ENCODE measurements at regions not wholly inside any gene's neighbourhood (a gene's known extent, or its start where the extent isn't known, plus 50 kb on each side); places are given as distances from the start of the nearest gene placed in this dataset.
"Not testable (repeated sequence)": the region's sequence is repeated elsewhere in the genome, so short reads cannot be mapped to it uniquely, and the experiment has no call there.

DNA sequence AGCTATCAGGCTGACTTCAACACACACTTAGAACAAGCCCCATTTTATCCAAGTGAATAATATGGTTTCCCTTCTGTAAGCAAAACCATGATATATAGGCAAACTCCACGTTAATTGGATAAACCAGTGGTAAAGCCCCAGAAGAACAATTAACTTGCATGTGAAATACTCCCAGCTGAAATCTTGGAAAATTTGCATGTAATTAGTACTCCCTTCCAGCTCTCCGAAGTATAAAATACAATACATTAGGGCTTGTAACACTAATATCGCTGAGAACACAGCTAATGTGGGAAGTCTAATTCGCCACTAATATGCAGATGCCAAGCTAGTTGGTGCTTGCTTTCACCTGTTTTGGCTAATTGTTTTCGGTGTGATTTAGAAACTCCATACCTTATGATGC lies 859.0 kb upstream of the AUTS2 start:
- DNase-seq (ENCODE audit: low spot score): no peak

DNA sequence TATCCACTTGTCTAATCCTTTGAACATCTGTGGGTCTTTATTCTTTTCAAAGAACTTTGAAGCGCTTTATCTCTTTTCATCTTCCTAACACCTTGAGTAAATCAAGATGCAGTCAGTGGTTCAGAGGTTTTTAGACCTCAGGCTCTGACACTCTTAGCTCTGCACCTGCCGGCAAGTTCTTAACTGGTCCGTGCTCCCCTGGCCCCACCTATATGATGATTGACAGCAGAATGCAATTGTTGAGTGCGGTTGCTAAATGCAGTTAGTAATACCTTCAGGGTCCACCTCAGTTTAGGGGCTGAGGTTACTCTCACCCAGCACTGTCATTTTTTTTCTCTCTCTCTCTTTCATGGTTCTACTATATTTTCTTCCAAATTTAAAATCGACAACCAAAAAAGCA lies 854.2 kb upstream of the AUTS2 start:
- DNase-seq (ENCODE audit: low spot score): no peak

DNA sequence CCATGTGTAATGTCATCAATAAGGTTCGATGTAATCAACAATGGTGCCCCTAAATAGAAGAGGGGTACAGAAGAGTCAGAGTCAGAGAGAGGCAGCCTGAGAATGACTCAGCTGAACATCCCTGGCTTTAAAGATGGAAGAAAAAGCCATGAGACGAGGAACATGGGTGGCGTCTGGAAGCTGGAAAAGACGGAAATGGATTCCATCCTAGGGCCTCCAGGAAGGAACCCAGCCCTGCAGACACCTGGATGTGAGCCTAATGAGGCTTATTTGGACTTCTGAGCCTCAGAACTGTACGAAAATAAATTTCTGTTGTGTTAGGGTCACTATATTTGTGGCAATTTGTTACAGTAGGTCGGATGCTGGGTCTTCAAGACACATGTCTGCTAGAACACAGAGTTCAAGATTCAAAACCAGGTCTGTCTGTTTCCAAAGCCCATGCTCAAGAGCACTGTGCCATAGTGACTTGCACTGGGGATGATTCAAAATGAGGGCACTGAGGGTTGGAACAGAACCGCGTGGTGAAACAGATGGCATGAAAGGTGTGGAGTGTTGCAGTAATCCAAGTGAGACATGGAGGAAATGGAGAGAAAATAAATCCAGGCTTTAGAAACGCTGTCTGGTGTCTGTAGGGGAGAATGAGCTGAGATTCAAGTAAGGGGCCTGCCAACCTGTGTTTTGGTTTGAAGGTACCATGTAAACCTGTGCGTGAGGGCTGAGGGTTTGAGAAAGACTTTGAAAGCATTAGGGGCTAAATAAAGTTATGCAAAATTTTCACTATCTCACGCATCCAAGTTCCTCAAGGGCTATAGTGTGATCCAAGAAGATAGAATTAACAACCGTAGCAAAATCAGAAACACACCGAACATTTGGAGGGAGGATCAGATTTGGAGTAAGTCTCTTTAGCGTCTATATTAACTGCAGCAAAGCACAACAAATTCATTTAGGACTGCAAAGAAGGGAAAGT lies 849.1 kb upstream of the AUTS2 start:
- no peak for DNase-seq (ENCODE audit: low spot score)

DNA sequence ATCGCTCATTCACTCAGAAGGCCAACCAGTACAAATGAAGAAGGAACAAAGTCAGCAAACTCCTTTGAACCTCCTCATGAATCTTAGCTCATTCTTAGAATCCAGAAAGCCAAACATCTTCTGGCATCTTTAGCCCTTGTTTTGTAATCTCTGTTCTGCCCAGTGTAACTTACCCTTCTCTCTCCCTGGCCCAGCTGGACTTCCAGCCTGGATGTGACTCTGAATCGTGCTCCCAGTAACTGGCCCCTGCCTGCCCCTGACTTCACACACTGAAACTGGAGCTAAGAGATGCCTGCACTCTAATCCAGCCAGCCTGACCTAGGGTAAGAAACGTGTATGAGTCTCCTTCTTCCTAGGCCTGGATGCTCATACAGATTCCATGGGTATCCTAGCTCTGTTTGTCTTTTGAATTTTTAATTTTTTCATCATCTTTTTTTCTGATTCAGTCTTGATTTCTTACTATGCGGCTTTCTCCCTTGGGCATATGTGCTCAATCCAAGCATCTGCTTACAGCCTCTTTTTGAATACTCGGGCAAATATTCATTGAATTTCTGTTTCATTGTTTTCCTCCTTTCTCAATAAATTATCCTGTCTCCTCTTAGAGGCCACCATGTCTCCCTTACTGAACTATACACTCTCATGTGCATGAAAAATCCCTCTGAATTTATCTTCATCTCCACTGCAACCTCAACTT lies 845.6 kb upstream of the AUTS2 start:
- no peak for DNase-seq (ENCODE audit: low spot score)

DNA sequence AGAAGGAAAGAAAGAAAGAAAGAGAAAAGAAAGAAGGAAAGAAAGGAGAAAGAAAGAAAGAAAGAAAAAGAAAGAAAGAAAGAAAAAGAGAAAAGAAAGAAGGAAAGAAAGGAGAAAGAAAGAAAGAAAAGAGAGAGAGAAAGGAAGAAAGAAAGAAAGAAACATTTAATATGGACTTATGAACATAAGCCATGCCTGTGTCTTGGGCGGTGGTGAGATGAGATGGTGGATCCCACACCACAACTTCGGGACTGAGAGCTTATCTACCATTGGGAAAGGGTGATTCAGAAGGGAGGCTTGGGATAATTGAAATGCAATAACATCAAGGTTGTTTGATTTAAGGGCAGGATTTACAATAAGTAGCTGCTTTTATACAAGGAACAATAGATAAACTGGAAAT lies 843.9 kb upstream of the AUTS2 start:
- no peak for DNase-seq (ENCODE audit: low spot score)

DNA sequence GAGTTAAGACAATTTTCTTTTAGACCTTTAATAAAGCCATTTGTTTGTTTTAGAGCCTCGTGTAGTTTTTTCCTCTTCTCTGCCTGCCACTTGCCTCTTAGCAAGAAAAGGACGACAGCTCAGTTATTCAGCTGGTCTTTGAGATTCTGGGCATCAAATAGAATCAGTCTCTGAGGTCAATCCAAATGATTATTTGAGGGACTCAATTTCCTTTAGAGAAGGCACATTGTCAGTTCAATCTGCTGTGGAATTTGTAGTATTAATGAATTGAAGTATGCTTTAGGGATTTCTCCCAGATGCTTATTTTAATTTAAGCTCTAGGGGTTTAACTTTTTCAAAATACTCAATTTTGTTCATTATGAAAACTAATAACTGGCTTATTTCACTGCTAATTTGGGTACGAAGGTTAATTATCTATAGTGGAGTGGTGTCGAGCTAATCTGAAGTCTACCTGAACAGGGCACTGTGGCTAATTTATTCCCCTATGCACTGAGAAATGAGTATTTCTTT lies 841.2 kb upstream of the AUTS2 start:
- DNase-seq (ENCODE audit: low spot score): no peak

DNA sequence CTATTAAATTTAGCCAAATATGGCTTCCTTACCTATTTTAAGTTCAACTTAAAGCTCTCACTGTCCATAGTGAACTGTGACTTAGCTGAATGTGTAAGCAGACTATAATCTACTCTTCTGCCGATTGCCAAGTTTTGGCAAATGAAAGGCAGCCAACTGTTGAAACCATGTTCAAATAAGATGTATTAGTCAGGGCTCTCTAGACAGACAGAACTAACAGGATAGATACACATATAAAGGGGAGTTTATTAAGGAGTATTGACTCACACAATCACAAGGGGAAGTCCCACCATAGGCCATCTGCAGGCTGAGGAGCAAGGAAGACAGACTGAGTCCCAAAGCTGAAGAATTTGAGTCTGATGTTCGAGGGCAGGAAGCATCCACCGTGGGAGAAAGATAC lies 837.7 kb upstream of the AUTS2 start:
- no peak for DNase-seq (ENCODE audit: low spot score)

DNA sequence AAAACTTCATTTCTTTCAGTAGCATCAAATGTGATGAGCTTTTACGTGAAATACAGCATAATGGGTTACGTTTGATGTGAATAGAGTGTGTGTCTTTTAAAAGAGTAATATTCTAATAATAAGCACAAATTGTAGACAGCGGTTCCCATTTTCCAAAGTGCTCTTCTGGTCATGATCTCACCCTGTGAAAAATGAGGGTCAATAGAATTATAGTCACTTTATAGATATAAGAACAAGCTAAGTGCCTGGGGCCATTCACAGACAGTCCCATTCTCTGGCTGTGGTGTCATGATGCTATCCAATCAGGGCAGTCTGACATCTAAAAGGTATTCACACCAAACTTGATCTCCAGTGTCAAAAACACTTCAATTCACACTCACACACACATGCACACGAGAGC lies 830.8 kb upstream of the AUTS2 start:
- DNase-seq (ENCODE audit: low spot score): no peak

DNA sequence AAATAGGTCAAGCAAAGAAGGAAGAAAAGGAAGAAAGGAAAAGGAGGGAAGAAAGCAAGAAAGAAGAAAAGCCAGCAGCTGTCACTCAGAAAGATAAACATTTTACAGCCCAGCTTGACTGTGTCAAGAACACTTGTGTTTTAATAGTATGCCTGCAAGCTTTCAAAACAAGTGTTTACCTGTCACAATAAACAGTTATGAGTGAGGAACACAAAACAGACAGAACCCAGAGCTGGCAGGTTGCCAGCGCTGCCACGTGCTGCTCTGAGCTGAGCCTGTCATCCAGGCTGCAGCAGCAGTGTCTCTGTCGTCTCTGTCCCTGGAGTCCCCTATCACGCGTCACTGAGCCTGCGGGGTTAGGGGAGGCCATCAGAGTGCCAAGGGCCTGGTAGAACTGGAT lies 827.6 kb upstream of the AUTS2 start:
- DNase-seq (ENCODE audit: low spot score): no peak

DNA sequence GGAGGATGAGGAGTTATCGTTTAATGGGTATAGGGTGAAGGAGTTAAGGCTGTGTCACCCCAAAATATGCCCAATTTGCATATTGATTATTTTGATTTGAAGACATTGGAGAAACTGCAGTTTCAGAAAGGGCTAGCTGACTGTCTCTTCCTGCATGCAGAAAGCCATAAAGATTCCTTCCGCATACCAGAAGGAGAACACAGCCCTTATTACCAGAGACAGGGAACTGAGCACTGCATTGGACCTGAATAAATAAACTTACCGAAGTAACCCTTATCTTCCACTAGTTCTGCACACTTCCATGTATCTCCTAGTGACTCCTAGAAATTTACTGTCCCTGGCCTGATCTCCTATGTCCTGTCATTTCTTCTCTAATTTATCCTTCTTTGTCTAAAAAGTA lies 821.9 kb upstream of the AUTS2 start:
- DNase-seq (ENCODE audit: low spot score): no peak

DNA sequence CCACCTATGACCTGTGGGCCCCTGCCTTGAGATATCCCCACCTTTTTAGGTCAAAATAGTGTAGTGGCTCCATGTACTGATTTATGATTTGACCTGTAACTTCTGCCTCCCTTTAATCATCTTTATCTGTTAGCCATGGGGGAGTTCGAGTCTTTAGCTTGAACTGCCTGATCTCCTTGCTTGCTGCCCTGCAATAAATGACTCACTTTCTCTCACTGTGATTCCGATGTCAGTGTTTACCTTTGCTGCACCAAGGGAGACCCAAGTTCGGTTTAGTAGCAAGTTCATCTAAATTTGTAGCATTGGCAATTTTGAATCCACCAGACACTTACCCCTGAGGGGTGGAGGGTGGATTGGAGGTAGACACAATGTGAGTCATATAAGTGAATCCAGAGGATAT lies 814.6 kb upstream of the AUTS2 start:
- DNase-seq (ENCODE audit: low spot score): peak; percentile 43

DNA sequence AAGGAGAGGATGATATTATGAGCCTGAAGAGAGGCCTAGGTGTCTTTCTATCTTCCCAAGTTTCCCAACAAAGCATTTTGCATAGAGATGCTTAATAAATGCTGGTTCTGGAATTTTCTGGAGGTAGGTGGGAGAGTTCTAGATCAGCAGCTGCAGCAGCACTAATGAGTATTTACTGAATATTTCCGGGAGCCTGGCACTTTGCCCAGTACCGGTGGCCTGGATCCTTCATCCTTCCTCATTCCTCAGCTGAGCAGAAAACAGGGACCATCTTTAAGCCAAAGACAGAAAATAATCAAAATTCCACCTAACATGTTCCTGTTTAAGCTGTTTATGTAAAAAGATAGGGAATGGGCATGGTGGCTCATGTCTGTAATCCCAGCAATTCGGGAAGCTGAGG lies 813.2 kb upstream of the AUTS2 start:
- DNase-seq (ENCODE audit: low spot score): peak; percentile 48

DNA sequence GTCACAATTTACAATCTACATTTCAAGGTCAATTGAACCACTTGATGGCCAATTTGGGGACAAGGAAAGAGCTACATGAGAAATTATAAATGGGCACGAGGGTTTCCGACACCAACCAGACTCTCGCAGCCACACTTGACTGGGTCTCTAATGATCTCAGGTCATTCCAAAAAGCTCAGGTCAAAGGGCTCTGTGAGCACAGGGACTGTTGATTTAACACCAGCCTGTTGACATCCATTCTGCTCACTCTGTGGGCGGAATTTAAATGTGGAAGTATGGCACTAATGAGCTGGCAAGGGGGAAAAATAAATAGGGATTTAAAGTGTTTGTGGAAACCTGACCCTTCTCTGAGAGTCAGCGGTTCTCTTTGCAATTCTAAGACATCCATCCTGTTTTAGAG lies 810.7 kb upstream of the AUTS2 start:
- DNase-seq (ENCODE audit: low spot score): no peak

DNA sequence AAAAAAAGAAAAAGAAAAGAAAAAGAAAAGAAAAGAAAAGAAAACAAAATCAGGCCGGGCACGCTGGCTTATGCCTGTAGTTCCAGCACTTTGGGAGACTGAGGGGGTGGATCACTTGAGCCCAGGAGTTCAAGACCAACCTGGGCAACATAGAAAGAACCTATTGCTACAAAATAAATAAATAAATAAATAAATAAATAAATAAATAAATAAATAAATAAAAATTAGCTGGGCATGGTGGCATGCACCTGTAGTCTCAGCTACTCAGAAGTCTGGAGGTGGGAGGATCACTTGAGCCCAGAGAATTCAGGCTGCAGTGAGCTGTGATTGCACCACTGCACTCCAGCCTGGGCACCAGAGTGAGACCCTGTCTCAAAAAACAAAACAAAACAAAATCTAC lies 809.7 kb upstream of the AUTS2 start:
- DNase-seq (ENCODE audit: low spot score): not testable (repeated sequence)

DNA sequence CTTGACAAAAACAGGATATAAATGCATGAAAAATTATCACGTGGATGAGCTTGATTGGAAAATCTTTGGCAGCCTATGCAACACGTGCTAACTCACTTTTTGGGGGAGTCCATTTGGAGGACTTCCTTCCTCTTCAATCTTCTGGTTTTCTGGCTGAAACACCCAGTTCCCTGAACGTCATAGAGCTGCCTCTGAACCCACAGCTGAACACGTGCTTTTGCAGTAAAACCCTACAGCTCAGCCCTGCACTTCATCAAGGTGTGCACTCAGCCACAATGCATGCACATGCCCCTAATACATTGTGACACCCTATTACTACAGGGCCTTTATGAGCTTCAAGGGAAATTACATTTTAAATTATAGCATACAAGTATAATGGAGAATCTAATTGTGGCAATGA lies 808.7 kb upstream of the AUTS2 start:
- DNase-seq (ENCODE audit: low spot score): no peak

DNA sequence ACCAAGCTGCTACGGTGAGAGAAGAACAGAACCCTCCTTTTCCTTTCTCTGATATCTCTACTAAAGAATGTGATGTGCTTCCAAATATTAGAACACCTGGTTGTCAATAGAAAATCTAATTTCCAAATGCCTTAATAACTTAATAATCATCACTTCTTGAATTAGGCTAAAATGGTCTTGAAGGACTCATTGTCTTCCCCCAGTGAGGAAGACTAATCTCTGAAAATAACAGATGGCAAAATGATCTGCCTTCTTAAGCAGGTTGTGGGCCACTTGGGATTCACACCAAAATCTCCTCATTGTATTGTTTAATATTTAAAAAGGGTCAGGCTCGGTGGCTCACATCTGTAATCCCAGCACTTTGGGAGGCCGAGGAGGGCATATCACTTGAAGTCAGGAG lies 805.9 kb upstream of the AUTS2 start:
- no peak for DNase-seq (ENCODE audit: low spot score)

DNA sequence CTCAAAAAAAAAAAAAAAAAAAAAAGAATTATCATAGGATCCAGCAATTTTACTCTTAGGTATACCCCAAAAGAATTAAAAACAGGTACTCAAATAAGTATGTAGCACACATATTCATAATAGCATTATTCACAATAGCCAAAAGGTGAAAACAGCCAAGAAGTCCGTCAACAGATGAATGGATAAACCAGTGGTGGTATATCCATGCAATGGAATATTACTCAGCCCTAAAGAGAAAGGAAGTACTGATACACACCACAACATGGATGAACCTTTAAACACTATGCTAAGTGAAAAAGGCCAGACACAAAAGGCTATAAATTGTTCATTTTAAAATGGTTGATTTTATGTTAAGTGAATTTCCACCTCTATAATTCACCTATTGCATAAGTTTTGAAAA lies 804.8 kb upstream of the AUTS2 start:
- no peak for DNase-seq (ENCODE audit: low spot score)

DNA sequence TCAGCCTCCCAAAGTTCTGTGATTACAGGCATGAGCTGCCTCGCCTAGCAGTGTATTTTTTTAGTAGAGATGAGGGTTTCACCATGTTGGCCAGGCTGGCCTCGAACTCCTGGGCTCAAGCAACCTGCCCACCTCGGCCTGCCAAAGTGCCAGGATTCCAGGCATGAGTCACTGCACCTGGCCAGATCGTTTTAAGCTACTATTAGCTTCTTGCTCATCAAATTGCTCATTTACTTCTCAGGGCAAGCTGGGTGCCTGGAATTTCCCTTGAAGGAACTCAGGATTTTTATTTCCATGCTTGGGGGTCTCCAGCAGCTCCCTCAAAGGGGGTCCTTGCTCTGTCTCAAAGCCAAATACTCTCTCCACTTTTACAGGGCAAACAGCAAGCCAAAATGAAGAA lies 798.0 kb upstream of the AUTS2 start:
- DNase-seq (ENCODE audit: low spot score): peak; percentile 83

DNA sequence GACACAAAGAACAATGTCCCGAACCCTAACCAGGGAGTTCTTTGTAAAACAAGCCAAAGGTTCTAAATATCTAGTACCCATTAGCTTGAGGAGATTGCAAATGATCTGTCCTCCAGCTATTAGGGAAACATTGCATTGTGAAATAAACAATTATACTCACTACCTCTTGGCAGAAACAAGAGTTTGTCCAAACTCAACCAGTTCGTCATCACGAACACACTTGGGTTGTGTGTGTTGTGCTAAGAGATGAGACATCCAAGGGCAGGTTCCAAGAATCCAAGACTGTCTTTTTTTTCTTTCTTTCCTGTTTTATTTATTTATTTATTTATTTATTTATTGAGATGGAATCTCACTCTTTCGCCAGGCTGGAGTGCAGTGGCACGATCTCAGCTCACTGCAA lies 793.1 kb upstream of the AUTS2 start:
- DNase-seq (ENCODE audit: low spot score): no peak

DNA sequence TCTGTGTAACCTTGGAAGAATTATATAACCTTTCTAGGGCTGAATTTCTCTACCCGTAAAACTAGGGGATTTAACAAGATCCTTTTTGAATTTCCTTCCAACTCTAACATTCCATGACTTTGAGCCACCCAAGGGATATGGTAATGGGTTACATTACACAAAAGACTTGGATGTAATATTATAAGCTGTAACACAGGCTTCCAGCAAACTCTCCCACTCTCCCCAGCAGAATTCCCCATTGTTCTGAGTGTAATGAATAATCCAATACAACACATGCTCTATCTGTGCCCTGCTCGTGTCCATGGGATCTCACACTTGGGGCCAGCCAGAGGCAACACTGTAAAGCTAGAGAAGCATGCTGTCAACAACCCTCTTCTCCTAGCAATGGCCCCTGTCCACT lies 790.6 kb upstream of the AUTS2 start:
- DNase-seq (ENCODE audit: low spot score): no peak

DNA sequence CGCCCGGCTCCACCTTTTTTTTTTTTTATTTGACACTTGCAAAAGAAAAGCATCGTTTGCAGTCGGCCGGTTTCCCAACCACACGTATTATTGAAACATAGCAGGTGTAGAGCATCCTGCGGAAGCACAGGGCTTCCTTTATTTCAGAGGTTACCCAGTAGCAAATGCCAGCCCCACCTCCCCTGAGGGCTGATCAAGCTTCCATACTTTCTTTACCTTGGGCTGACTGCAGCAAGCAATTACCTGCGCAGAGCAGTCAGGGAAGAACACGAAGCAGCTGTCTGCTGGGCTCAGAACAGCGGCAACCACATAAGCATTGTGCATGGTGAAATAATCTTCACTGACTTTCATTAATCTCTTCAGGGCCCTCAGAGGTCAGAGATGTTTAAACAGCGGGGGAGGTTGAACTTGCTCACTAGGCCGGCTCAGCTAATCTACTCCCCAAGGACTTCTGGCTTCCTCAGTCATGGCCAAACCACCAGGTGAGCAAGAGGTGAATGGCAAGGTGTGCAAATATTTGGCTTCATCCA lies 784.7 kb upstream of the AUTS2 start:
- DNase-seq (ENCODE audit: low spot score): no peak

DNA sequence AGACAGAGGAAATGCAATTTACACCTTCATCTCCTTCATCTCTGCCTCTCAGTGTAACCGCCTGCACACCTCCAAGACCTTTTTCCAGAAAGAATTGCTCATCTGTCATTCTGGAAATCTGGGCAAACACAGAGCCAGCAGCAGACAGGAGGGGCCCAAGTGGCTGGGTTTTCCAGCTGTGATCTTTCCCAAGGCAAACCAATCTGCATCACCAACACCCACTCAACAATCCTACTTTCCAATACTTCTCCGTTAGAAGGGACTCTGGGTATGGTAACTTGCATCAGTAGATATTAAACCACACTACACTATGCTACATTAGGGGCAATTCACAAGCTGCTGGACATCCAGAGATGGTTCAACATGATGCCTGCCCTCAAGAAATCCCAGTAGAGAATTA lies 781.8 kb upstream of the AUTS2 start:
- DNase-seq (ENCODE audit: low spot score): no peak

DNA sequence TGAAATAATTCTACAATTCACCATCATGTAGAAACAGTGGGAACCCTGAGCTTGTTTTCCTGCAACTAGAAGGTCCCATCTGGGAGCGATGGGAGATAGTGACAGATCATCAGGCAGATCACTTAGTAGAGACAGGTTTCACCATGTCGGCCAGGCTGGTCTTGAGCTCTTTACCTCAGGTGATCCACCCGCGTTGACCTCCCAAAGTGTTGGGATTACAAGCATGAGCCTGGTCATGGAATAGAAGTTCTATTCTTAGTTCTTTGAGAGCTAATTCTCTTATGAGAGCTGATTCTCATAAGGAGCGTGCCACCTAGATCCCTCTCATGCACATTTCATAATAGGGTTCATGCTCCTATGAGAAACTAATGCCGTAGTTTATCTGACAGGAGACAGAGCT lies 778.0 kb upstream of the AUTS2 start:
- DNase-seq (ENCODE audit: low spot score): no peak

All from A172 (cell line).